Embryonic facial prominence (tissue), 1 donor: ENCODE measurements at regions not wholly inside any gene's neighbourhood (a gene's known extent, or its start where the extent isn't known, plus 50 kb on each side); places are given as distances from the start of the nearest gene placed in this dataset.

Experiments used
- DNase-seq: peaks from one replicate; pipeline ENCODE4 v3.0.0-alpha.2; 2016; ENCODE audit errors: extremely low spot score

- no peak for DNase-seq
Measured at GRCh38 chr14:42004321-42004720, 397.6 kb downstream of the LRFN5 start.

GRCh38 chr14:42002141-42002540 lies 395.5 kb downstream of the LRFN5 start:
- DNase-seq: no peak

GRCh38 chr14:42001431-42001830 lies 394.8 kb downstream of the LRFN5 start:
- no peak for DNase-seq

- DNase-seq: no peak
Measured at GRCh38 chr14:42000450-42000849, 393.8 kb downstream of the LRFN5 start.

- no peak for DNase-seq
Measured at GRCh38 chr14:41993687-41994086, 387.0 kb downstream of the LRFN5 start.

- no peak for DNase-seq
Measured at GRCh38 chr14:41986700-41987099, 380.0 kb downstream of the LRFN5 start.

- no peak for DNase-seq
Measured at GRCh38 chr14:41986083-41986645, 379.5 kb downstream of the LRFN5 start.

- no peak for DNase-seq
Measured at GRCh38 chr14:41973178-41973577, 366.5 kb downstream of the LRFN5 start.

GRCh38 chr14:41972531-41972930 lies 365.9 kb downstream of the LRFN5 start:
- DNase-seq: no peak

GRCh38 chr14:41960281-41960680 lies 353.6 kb downstream of the LRFN5 start:
- no peak for DNase-seq

GRCh38 chr14:41957459-41957858 lies 350.8 kb downstream of the LRFN5 start:
- no peak for DNase-seq
